Glutamatergic neuron (in vitro differentiated cells): ENCODE measurements at regions not wholly inside any gene's neighbourhood (a gene's known extent, or its start where the extent isn't known, plus 50 kb on each side); places are given as distances from the start of the nearest gene placed in this dataset.

Source experiments
- DNase-seq: peaks from one replicate; pipeline ENCODE4 v3.0.0; 2022
- H3K27ac Mint-ChIP-seq: one replicate; pipeline ENCODE4 v1.8.0; 2020; ENCODE audit warnings: mild to moderate bottlenecking, mixed read lengths, inconsistent platforms; ENCODE audit not compliant: unreplicated experiment
- H3K27me3 Mint-ChIP-seq: one replicate; pipeline ENCODE4 v1.8.0; 2020; ENCODE audit warnings: mild to moderate bottlenecking, moderate library complexity, mixed read lengths, inconsistent platforms; ENCODE audit not compliant: unreplicated experiment
- H3K36me3 Mint-ChIP-seq: one replicate; pipeline ENCODE4 v1.8.0; 2020; ENCODE audit warnings: mild to moderate bottlenecking, mixed read lengths, inconsistent platforms; ENCODE audit not compliant: unreplicated experiment
- H3K4me1 Mint-ChIP-seq: one replicate; pipeline ENCODE4 v1.8.0; 2020; ENCODE audit warnings: mild to moderate bottlenecking, low read depth, mixed read lengths, inconsistent platforms; ENCODE audit not compliant: unreplicated experiment
- H3K4me3 Mint-ChIP-seq: one replicate; pipeline ENCODE4 v1.8.0; 2020; ENCODE audit warnings: mild to moderate bottlenecking, mixed read lengths, inconsistent platforms; ENCODE audit not compliant: unreplicated experiment
- H3K9me3 Mint-ChIP-seq: one replicate; pipeline ENCODE4 v1.8.0; 2020; ENCODE audit warnings: mild to moderate bottlenecking, moderate library complexity, mixed read lengths, inconsistent platforms; ENCODE audit not compliant: unreplicated experiment
- CTCF ChIP-seq: fragments of 200-600 bp; sonication (generic); IDR thresholded peaks from one replicate; pipeline ENCODE4 v1.5.0; 2021; ENCODE audit not compliant: partially characterized antibody, unreplicated experiment

DNA sequence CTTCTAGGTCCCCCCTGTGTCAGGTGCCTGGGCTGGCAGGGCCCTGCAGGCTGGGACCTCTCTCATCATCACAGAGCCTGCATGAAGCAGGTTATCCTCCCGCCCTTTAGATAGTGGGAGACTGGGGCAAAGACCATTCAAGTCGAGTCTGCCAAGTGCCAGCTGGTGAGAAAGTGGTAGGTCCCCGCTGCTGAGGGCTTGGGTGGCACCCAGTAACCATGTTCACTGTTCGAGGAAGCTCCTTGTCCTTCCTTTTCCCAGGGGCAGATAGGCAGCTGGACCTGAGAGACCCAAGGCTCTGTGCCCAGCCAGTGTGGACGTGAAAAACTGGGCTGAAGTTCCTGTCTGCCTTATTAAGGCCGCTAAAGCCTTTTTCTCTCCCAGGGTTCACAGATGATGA, 1319.8 kb downstream of the TBC1D22A start:
- peaks cover 5% of the 10 kb centered on the region for H3K36me3 Mint-ChIP-seq
- peaks cover 15% of the 10 kb centered on the region for H3K9me3 Mint-ChIP-seq
- no peak overlapping the region for H3K27ac Mint-ChIP-seq
- DNase-seq = no peak
- H3K4me1 Mint-ChIP-seq = no peaks in the 10 kb centered on the region
- H3K27me3 Mint-ChIP-seq = peaks cover 4% of the 10 kb centered on the region
- no peak overlapping the region for H3K4me3 Mint-ChIP-seq
- no peak for TF ChIP-seq CTCF

- no peaks in the 10 kb centered on the region for H3K4me1 Mint-ChIP-seq
- no peak for TF ChIP-seq CTCF
- no peak for DNase-seq
- peaks cover 5% of the 10 kb centered on the region for H3K36me3 Mint-ChIP-seq
- H3K27ac Mint-ChIP-seq = no peak overlapping the region
- H3K27me3 Mint-ChIP-seq = peaks cover 4% of the 10 kb centered on the region
- no peak overlapping the region for H3K4me3 Mint-ChIP-seq
- H3K9me3 Mint-ChIP-seq = peaks cover 15% of the 10 kb centered on the region
Observed at GRCh38 chr22:48081281-48081680, 1318.8 kb downstream of the TBC1D22A start.

DNA sequence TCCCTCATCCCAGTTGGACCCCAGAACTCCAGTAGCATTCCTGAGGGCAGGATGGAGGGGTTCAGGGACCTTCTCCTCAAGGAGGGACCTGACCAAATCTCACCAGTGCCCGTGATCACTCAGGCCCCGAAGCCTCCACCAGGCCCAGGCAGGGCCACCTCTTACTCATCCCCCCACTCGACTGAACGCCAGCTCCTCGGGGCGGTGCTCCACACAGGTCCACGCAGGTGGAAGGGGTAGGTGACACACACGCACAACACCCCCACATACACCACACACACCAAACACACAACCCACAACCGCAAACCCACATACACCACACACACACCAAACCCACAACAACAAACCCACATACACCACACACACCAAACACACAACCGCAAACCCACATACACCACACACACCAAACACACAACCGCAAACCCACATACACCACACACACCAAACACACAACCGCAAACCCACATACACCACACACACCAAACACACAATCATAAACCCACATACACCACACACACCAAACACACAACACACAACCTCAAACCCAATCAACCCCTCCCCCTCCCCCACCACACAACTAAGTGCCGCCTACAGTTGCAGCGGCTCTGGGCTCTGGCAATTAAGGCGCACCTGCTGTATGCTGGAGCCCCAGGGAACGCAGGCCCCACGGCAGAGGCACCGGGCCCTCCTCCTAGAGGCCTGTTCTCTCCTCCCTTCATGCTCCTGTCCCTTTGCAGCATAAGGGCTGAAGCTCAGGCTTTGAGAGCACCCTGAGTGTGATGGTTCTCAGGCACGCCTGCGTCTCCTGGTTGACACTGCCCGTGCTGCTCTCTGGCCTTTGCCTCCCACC, 1318.1 kb downstream of the TBC1D22A start:
- Mint-ChIP-seq H3K36me3 (peaks cover 5% of the 10 kb centered on the region), H3K27me3 (peaks cover 4% of the 10 kb centered on the region), H3K4me3 (no peak overlapping the region), H3K27ac (no peak overlapping the region), H3K4me1 (peaks cover 2% of the 10 kb centered on the region), H3K9me3 (peaks cover 15% of the 10 kb centered on the region)
- no peak for DNase-seq
- no peak for TF ChIP-seq CTCF

DNA sequence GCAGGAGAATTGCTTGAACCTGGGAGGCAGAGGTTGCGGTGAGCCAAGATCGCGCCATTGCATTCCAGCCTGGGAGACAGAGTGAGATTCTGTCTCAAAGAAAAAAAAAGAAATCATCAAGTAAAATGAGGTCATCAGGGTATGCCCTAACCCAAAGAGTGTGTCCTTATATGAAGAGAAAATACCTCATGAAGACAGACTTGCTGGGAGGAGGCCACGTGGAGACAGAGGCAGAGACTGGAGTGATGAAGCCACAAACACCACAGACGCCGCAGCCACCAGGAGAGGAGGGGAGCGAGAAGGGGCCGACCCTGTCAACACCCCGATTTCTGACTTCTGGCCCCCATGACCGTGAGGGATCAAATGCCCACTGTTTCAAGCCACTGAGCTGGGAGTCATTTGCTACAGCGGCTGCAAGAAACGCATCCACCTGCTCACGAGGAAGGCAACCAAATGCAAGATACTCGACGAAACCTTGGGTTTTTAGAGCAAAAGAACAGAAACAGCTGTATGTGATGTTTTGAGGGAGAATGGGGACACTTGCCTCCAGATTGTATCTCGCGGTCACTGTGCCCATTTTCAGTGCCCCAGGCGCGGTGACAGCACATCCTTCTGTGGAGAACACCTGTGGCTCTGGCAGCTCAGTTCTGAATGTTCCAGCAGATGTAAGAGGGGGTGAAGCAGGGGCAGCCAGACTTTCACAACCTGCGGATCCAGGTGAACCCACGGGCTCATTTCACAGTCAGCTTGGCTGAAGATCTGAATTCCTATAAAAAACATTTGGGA, 1317.2 kb downstream of the TBC1D22A start:
- Mint-ChIP-seq H3K27ac (no peak overlapping the region), H3K4me3 (no peak overlapping the region), H3K27me3 (peaks cover 8% of the 10 kb centered on the region), H3K4me1 (peaks cover 2% of the 10 kb centered on the region), H3K9me3 (peaks cover 18% of the 10 kb centered on the region), H3K36me3 (peaks cover 11% of the 10 kb centered on the region)
- no peak for DNase-seq
- TF ChIP-seq CTCF = no peak

DNA sequence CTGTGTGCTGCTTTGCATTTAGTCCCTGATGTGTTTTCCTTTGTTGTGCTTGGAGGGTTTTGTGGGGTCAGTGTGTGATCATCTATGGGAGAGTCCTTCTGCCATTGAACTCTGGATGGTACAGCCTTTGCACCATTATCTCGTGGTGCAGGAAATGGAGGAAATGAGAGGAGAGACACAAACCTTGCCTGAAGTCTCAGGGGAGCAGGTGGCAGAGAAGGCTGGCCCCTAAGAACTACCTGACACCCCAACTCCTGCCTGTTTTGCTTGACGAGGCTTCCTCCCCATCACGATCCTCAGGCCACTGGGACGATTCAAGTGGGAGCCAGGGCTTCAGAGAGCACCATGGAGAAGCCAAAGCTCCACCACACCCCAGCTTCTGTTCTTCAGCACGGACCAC, 1316.4 kb downstream of the TBC1D22A start:
- Mint-ChIP-seq H3K36me3 (peaks cover 11% of the 10 kb centered on the region), H3K9me3 (peaks cover 17% of the 10 kb centered on the region), H3K4me3 (no peak overlapping the region), H3K27ac (no peak overlapping the region), H3K27me3 (peaks cover 8% of the 10 kb centered on the region), H3K4me1 (peaks cover 2% of the 10 kb centered on the region)
- TF ChIP-seq CTCF = no peak
- no peak for DNase-seq
